HS-5 (cell line): ENCODE measurements at regions not wholly inside any gene's neighbourhood (a gene's known extent, or its start where the extent isn't known, plus 50 kb on each side); places are given as distances from the start of the nearest gene placed in this dataset.
A peak's percentile ranks its signal among the peaks of the same experiment; 100 is the strongest.
"Not testable (repeated sequence)": the region's sequence is repeated elsewhere in the genome, so short reads cannot be mapped to it uniquely, and the experiment has no call there.

Experiments used
- DNase-seq: peaks from one replicate; pipeline ENCODE4 v3.0.0-alpha.2; 2012; ENCODE audit warnings: low read depth

DNA sequence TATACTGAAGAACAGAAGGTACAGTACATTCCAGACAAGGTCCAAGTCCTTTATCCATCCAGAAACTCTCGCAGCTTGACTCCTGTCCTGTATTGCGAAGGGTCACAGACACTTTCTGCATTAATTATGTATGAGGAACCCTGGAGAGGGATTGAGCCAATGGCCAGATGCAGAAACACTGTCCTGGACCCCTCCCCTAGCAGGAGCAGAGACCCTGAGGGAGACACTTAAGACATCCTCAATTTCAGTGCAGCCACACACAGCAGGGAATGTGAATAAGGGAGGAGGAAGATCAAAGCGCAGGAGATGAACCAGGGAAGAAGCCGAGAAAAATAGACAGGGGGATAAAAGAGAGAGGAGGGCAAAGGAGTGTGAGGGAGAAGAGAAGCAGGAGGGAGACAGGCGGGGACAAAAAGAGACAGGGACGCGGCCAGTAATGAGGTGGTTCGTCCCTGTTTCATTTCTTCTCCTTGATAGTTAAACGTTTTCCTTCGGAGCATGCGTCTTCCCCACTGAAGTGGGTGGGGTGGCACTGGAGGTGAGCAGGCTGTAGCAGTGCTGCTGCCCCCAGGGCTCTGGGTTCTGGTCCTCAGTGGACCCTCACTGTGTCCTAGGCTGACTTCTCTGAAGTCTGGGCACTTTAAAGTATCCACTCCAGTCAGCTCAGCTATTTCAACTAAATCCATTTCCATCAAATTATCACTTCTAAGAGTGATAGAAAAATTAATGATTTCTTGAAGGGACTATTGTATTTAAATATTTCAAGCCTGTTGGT lies 356.4 kb upstream of the NOCT start:
- DNase-seq: no peak

DNA sequence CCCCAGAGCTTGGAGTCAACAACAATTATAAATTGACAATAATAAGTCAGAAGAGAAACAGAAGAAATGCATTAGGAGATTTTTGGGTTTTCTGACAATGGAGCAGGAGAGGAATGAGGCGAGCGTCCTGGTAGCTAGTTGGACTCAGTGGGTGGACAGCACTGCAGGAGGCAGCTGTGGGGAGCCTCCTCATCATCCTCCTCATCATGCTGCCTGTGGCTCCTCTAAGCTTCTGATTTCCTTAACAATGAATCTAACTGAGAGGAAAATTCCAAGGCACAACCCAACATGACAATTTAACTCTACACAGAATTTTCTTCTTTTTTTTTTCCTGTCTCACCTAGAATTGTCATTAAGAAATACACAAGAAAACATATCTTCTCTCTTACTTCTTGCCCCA lies 357.1 kb upstream of the NOCT start:
- no peak for DNase-seq

DNA sequence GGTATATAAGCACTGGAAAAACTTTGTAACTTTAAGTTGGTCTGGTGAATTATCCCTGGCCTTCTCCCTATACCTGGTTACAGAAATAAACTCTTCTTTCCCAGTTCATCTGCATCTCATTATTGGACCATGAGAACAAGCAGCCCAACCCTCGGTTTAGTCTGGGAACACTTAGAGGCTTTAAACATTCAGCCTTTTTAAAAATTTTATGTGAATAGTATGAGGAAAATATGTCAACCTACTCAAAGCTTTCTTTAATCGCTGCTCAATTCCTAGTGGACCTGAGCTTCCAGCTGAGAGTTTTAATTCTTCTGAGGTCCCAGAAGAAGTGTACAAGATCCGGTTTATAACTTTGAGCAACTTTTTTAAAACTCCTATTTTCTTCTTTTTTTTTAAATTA lies 358.6 kb upstream of the NOCT start:
- no peak for DNase-seq

DNA sequence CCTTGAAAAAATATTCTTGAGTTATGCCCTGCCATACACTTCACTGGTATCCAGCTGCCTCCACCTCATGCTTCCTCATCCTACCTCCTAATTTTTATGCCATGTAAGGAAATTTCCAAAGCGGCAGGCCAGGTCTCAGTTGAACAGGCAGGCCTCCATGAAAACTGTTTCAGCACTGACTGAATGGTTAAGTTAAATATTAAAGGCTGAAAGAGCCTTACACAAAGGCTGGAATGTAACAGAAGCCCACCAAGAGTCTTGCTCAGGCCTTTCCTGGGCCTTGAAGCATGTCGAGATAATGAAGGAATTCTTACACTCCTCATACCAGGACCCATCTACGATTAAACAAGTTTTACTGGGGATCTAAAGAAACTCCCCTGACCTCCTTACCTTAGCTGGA lies 359.6 kb upstream of the NOCT start:
- DNase-seq: no peak

DNA sequence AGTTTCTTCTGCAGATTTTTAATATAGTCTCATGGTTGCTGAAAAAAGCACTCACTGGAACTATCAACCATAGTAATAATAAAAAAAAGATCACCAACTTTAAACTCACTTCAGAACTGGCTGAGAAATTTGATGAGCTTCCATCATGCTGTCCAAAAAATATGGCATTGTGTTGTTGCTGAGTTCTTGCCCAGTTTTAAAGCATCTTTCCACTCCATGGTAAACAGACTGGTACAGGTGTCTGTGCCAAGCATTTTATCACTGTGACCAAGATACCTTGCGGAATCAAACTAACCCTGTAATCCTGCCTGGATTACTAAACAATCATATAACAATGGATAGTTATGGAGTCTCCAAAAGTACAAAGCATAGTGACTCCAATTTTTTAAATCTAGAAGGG lies 360.3 kb upstream of the NOCT start:
- DNase-seq: no peak

DNA sequence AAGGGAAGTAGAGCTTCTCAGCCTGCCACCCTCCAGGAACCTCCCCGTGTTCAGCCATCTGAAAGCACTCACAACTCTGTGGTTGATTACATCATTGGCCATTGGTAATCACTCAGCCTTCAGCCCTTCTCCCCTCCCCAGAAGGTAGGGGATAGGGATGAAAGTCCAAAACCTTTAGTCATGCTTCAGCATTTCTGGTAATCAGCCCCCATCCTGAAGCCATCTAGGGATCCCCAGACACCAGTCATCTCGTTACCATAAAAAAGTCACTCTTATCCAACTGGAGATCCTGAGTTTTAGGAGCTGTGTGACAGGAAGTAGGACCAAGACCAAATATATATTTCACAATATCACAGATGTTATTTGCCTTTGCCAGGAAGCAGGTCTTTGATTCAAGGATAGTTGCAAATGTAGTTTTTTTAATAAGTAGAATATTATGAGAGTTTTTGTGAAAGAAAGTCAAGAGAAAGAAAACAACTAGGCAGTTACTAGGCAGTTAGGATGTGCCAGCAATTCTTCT lies 364.6 kb upstream of the NOCT start:
- DNase-seq: peak; percentile 94

DNA sequence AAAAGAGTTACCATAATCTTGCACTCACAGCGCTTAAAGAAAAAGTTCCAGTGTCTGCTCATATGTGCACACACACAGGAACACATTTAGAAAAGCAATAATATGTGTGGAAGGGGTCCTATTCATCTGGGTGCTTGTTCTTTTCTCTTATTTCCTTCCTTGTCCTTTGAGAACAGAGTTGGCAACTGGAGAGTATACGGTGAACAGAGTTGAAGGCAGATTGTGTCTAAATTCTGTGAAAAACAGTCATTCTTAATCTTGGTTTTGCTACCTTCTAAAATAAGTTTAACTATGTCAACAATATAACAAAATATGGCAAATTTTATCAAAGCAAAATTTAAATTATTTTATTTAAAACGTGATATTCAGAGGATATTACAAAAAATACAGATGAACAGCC lies 365.1 kb upstream of the NOCT start:
- no peak for DNase-seq

DNA sequence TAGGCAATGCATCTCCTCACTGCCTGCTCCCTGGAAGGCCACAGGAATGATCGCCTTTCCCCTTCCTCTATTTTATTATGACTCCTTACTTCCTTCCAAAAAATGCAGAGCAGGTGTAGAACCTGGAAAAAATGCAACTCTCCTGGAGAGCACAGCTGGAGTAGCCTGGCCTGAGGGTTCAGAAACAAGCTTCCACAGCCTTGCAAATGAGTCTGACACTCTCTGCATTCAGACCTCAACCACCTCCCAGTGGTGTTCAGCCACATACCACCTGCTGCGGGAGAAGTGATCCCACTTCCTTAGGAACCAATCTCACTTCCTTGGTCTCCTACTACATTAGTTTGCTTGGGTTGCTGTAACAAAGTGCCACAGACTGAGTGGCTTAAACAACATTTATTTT lies 368.1 kb upstream of the NOCT start:
- no peak for DNase-seq

DNA sequence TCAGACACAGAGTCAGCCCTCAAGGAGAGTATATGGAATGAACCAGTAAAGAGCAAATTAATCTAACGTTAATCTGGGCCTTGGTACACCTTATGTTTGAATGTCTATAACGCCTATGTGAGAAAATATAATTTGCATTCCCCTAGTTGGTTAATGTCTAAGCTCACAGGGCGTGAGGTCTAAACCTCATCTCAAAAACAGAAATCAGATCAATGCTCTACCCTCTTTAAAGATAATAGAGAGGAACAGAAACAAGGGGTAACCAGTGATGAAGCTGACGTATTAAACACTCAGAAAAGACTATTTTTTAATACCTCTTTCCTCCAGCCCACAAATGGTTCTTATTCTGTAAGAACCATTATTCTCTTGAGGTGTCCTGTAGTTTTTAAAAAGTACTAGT lies 369.2 kb upstream of the NOCT start:
- no peak for DNase-seq

DNA sequence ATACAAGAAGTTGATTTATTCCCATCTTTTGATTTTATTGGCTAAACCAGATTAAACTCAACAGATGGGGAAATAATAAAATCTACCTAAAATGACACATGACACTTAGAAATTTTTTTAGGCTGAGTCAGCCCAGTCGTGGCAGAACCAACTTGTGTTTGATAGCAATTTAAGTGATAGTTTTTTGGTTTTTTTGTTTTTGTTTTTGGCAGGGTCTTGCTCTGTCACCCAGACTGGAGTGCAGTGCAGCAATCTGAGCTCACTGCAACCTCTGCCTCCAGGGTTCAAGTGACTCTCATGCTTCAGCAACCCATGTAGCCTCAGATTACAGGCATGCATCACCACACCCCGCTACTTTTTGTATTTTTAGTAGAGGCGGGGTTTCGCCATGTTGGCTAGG lies 370.3 kb upstream of the NOCT start:
- no peak for DNase-seq

DNA sequence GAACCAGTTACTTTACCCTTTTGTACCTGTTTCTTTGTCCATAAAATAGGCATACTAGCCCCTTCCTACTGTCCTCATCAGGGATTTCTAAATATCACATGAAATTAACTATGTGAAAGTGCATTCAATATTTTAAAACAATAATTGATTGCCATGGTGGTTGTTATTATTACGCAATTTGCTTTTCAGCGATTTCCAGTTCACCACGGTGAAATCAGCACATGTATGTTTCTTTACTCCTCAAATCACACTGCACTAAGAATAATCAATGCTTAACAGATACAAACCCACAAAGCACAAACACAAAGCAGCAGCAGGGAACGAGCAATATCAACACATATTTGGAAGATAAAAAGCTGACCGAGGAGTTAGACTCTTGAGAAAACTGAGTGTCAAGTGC lies 371.3 kb upstream of the NOCT start:
- no peak for DNase-seq

DNA sequence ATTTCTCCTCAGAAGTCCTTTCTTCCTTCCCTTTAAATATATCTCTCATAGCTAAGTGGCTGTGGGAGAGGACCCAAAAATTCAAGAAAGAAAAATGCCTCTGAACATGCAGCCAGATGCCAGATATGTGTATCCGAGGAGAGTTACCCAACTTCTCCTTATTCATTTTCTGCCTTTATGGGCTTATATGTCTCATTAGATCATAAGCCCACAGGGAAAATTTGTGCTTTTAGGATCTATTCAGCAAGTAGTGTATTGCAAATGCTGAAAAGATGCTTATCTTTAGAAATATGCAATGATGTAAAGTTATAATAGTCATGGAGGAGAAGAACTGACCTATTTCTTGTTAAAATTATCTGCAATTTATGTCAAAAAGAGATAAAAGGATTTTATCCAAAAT lies 371.8 kb upstream of the NOCT start:
- no peak for DNase-seq

DNA sequence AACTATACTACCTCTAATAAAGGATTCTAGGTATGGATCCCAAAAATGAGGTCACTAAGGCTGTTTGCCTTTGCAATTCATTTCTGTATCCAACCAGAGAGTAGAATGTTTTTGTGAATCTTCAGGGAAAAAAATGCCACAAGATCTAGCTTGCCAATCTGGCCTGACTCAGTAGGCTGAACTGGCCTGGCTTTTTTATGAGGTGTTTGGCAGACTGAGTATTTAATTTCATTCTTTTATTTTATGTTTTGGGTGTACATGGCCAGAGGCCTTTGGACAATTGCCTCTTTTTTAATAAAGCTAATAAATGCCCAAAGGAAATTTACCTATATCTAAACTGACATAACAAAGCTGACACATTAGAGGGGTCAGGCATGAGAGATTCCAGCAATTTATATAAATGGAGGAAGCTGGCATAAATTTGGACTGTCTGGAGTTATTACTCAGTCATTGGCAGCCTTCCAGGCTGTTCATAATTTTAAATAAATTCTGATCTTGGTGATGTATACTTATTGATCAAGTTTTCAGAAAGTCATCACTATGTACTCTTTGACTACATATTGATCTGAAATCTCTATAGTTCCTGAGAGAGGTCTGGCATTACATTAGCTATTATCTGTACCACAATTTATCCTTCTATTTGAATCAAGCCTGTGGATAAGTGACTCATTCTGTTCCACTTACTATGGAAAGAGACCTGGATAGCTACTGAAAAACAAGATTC lies 376.4 kb upstream of the NOCT start:
- peak; percentile 30 for DNase-seq

DNA sequence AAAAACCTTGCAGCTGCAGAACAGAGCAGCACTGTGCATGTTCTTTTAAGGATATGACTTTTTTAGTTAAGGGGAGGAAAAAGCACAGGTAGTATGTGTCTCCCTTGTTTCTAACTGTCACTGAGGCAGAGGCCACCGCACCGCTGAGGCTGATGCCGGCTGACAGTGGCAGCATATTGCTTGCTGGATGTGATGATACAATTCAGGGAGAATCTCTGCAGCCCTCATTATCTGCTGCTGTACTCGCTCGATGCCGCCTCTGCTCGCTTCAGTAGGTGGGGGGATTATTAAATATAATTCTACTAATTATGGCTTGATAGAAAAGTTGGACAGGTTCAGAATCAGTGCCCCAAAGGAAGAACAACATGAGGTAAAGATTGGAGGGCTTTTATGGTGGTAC lies 378.8 kb upstream of the NOCT start:
- DNase-seq: no peak

DNA sequence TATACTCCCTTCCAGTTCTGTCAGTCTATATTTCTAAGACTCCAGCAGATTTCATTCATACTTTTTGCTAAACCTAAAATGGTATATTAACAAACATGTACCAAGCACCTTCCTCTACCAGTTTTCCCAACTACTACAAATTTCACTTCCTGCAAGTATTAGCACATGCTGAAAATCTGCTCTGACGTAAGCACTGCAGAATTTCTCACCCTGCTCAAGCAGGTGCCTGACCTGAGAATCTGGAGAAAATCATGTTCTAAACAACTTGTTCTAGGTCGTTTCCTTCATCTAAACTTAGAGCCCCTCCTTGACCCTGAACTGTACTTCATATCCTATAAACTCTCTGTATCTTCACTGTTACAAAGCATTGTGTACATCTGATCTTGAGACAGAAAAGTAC lies 380.7 kb upstream of the NOCT start:
- DNase-seq: no peak

DNA sequence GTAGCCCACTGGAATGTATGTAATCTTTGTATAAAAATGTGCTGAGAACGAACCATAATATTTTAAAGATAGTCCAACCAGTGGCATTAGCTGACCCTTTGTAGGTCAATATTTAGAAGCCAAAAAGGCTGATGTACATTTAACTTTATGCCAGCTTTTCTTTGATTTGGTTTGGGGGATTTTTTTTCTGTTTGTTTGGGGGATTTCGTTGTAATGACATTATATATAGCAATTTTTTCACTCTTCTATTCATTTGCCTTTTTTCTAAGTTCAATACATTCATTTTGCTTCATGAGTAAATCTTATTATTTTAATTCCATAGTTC lies 382.0 kb upstream of the NOCT start:
- DNase-seq: no peak

DNA sequence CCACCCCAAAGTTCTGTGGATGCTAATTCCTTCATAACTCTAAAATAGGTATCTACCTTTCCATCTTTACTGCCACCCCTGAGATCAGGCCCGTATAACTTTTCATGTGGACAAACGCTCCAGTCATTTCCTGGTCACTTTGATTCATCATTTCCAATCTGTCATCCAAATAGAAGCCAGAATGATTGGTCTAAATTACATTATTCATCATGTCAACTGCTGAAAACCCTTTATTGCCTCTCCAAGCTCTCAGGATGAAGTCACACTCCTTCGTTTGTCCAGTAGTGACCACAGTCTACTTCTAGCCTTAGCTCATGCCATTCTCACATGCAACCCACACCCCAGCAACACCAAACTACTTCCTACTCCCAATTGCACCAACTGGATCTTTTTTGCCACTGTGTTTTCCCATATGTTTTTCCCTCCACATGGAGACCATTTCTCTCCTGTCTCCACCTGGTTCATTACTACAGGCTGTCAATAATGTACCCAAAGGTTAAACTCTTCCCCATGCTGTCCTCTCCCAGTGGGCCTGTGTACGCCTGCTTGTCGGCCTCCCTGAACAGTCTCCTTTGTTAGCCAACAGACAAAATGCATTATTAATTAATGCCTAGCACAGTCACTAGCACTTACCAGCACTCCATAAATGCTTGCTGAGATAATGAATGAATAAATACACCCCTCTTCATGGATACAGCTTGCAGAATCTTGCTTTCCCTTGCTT lies 382.6 kb upstream of the NOCT start:
- DNase-seq: no peak

DNA sequence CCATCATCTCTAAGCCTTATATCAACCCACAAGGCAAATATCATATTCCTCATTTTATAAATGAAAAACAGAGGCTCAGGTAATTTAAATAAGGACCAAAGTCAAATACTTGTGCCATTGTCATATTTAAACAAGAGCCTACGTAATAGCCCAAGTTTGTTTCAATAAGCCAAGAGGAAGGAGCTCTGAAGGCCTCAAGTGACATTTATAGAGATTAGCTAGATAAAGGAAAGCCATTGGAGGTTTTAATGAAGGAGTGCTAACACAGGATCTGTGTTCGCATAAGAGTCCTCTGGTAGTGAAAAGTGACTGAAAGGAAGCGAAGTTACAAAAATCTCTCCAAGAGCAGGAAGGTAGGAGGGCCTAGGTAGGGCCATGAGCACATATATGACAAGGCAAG lies 384.9 kb upstream of the NOCT start:
- no peak for DNase-seq

DNA sequence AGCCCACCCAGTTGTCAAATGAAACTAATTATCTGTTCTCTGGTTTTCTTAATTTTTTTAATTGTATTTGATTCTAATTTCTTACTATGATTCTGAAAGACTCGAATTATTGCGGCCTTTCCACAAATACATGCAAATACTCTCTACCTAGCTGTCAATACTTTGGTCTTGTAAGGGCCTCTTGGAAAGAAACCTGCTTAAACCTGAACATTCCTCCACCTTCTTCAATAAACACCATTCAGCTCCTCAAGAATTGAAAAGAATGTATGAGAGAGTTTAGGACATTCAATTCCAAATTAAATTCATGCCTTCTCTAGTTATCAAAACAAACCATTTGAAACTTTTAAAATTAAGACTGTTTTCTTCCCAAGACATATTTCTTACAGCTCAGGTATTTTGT lies 385.9 kb upstream of the NOCT start:
- no peak for DNase-seq

DNA sequence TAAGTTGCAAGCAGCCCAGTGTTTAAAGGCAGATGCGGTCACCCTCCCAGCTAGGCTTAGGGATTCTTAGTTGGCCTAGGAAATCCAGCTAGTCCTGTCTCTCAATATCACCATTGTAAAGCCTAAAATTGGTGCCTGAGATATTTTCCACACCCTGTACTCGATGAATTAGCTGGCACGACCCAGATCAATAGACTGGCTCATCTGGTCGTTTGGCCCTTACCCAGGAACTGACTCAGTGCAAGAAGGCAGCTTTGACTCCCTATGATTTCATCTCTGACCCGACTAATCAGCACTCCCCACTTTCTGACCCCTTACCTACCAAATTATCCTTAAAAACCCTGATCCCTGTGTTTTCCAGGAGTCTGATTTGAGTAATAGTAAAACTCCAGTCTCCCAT lies 384.9 kb upstream of the SLC7A11 start:
- peak; percentile 34 for DNase-seq

DNA sequence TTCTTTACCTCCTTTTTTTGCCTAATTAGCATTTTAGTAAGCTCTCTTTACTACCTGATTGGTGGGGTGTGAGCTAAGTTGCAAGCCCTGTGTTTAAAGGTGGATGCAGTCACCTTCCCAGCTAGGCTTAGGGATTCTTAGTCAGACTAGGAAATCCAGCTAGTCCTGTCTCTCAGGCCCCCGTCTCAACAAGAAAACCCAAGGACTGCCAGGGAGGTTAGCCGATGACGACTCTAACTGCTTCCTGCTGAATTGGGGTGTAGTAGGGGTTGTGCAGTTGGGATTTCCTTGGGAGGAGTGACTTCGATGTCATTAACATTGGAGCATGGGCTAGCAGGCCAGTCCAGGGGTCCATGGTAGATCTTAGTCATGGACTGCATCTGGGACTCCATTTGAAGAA lies 380.2 kb upstream of the SLC7A11 start:
- not testable (repeated sequence) for DNase-seq

DNA sequence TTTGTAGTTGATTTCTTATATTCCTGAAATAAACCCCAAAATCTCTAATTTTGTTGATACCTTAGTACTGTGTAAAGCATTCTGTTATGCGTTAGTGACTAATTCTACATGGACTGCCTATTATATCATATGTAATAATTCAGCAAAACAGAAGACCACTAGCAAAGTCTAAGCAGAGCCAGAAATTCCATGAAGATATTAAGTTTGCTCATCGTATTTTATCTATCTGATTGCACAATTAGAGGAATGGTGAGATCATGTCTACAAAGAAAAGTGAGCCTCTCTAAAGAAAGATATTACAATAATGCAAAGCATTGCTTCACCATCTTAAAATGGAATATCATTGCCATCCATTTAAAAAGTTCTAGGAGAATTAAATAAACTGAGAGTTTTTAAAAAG lies 374.6 kb upstream of the SLC7A11 start:
- no peak for DNase-seq
